Thoracic aorta (tissue), 2 donors: ENCODE measurements at regions not wholly inside any gene's neighbourhood (a gene's known extent, or its start where the extent isn't known, plus 50 kb on each side); places are given as distances from the start of the nearest gene placed in this dataset.

Experiments used
- ATAC-seq: fragments of 150-250 bp; one replicate; pipeline ENCODE4 v1.8.0; 2017; ENCODE audit warnings: low read depth; ENCODE audit not compliant: insufficient number of reproducible peaks, low FRiP score
- DNase-seq: peaks from one replicate; pipeline ENCODE4 v3.0.0-alpha.2; 2020; ENCODE audit warnings: low spot score
- H3K27ac ChIP-seq, 2 donors: fragments of 200-600 bp; sonication (generic); 1 replicate in 1 of 2; 2 replicates in 1 of 2; pipeline ENCODE4 v1.5.1; 2016; ENCODE audit warnings: mild to moderate bottlenecking in 2 of 2, moderate library complexity in 2 of 2
- H3K27me3 ChIP-seq: fragments of 200-600 bp; sonication (generic); replicated peaks from 2 replicates; pipeline ENCODE4 v1.6.0; 2016; ENCODE audit warnings: mild to moderate bottlenecking; ENCODE audit not compliant: insufficient read depth
- H3K36me3 ChIP-seq: fragments of 200-600 bp; sonication (generic); one replicate; pipeline ENCODE4 v1.5.1; 2016
- H3K4me1 ChIP-seq, 2 donors: fragments of 200-600 bp; sonication (generic); 1 replicate in 1 of 2; 2 replicates in 1 of 2; pipeline versions ENCODE4 v1.5.1 to v1.6.0; 2016; ENCODE audit warnings: low read depth in 2 of 2, mild to moderate bottlenecking in 1 of 2; ENCODE audit not compliant: control insufficient read depth in 1 of 2
- H3K4me3 ChIP-seq: fragments of 200-600 bp; sonication (generic); 2 replicates; pipeline ENCODE4 v1.5.1; 2016; ENCODE audit warnings: mild to moderate bottlenecking
- H3K9me3 ChIP-seq: fragments of 200-600 bp; sonication (generic); 2 replicates; pipeline ENCODE4 v1.5.1; 2016
- TF ChIP-seq, protein P1 (sequence below): fragments of 200-600 bp; sonication (generic); IDR thresholded peaks from one replicate; pipeline ENCODE4 v1.5.1; 2019; ENCODE audit warnings: antibody characterized with exemption

DNA sequence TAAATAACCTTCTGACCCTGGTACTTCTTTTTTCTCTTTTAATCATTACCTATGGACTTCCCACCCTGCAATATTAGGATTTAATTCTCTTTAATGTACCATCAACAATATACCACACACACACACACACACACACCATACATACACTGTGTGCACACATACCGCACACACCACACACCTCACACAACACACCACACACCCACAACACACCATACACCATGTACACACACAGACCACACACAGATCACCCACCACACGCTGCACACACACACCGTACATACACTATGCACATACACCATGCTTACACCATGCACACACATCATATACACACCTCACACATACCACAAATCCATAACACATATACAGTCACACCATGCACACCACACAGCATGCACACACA, 57.4 kb upstream of the MAP3K4 start:
- DNase-seq (no peak), ATAC-seq (no peak)
- H3K27ac ChIP-seq, result no peak overlapping the region
- H3K36me3 ChIP-seq, result no peaks in the 10 kb centered on the region
- TF ChIP-seq, protein P1, sequence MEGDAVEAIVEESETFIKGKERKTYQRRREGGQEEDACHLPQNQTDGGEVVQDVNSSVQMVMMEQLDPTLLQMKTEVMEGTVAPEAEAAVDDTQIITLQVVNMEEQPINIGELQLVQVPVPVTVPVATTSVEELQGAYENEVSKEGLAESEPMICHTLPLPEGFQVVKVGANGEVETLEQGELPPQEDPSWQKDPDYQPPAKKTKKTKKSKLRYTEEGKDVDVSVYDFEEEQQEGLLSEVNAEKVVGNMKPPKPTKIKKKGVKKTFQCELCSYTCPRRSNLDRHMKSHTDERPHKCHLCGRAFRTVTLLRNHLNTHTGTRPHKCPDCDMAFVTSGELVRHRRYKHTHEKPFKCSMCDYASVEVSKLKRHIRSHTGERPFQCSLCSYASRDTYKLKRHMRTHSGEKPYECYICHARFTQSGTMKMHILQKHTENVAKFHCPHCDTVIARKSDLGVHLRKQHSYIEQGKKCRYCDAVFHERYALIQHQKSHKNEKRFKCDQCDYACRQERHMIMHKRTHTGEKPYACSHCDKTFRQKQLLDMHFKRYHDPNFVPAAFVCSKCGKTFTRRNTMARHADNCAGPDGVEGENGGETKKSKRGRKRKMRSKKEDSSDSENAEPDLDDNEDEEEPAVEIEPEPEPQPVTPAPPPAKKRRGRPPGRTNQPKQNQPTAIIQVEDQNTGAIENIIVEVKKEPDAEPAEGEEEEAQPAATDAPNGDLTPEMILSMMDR, result no peak
- H3K4me1 ChIP-seq, result peaks cover 0 to 8% of the 10 kb centered on the region in 2 donors
- H3K4me3 ChIP-seq, result no peak overlapping the region
- no peaks in the 10 kb centered on the region for H3K9me3 ChIP-seq
- H3K27me3 ChIP-seq, result no peaks in the 10 kb centered on the region

DNA sequence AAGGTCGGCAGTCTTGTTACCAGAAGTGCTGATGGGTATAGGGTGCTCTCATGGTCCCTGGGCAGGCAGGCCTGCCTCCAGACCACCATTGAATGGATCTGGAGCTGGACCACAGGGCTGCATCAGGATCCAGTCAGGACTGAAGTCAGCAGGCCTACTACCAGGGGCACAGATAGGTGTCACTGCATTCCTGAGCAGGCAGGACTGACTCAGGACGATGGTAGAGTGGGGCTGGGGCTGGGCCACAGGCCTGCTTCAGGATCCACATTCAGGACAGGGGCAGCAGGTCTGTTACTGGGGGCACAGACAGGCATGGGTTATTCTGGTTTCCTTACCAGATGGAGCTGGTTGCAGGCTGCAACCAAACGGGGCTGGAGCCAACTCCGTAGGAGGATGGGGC, 51.4 kb upstream of the MAP3K4 start:
- Histone ChIP-seq H3K4me3 (no peak overlapping the region), H3K27me3 (no peaks in the 10 kb centered on the region), H3K27ac (no peak overlapping the region), H3K4me1 (no peaks in the 10 kb centered on the region), H3K36me3 (no peaks in the 10 kb centered on the region), H3K9me3 (no peaks in the 10 kb centered on the region)
- DNase-seq (no peak), ATAC-seq (no peak)
- TF ChIP-seq, protein P1, result no peak
